AG09319 (cell line): ENCODE measurements at regions not wholly inside any gene's neighbourhood (a gene's known extent, or its start where the extent isn't known, plus 50 kb on each side); places are given as distances from the start of the nearest gene placed in this dataset.

Experiments
- DNase-seq: peaks from one replicate; pipeline ENCODE4 v3.0.0-alpha.2; 2010; ENCODE audit warnings: low read depth; ENCODE audit errors: extremely low read depth
- CTCF ChIP-seq: IDR thresholded peaks from 2 replicates; pipeline ENCODE4 v1.5.1; 2011; ENCODE audit warnings: low read depth, mild to moderate bottlenecking, inconsistent platforms, low read length, moderate library complexity

GRCh38 chr16:72569677-72570076 lies 397.7 kb upstream of the PMFBP1 start:
- no peak for TF ChIP-seq CTCF
- no peak for DNase-seq

GRCh38 chr16:72568502-72568901 lies 396.5 kb upstream of the PMFBP1 start:
- no peak for DNase-seq

GRCh38 chr16:72566174-72566573 lies 394.2 kb upstream of the PMFBP1 start:
- TF ChIP-seq CTCF: no peak
- no peak for DNase-seq

More at GRCh38 chr16:72568502-72568901, 396.5 kb upstream of the PMFBP1 start:
- TF ChIP-seq CTCF: no peak

- no peak for TF ChIP-seq CTCF
- DNase-seq: no peak
Measured at GRCh38 chr16:72565106-72565505, 393.2 kb upstream of the PMFBP1 start.

GRCh38 chr16:72560617-72561016 lies 388.7 kb upstream of the PMFBP1 start:
- no peak for TF ChIP-seq CTCF
- DNase-seq: no peak

- no peak for DNase-seq
- no peak for TF ChIP-seq CTCF
Measured at GRCh38 chr16:72558501-72558900, 386.5 kb upstream of the PMFBP1 start.

- no peak for DNase-seq
- no peak for TF ChIP-seq CTCF
Measured at GRCh38 chr16:72554935-72555334, 383.0 kb upstream of the PMFBP1 start.
